ENCODE measurements at regions not wholly inside any gene's neighbourhood (a gene's known extent, or its start where the extent isn't known, plus 50 kb on each side); places are given as distances from the start of the nearest gene placed in this dataset.

DNA sequence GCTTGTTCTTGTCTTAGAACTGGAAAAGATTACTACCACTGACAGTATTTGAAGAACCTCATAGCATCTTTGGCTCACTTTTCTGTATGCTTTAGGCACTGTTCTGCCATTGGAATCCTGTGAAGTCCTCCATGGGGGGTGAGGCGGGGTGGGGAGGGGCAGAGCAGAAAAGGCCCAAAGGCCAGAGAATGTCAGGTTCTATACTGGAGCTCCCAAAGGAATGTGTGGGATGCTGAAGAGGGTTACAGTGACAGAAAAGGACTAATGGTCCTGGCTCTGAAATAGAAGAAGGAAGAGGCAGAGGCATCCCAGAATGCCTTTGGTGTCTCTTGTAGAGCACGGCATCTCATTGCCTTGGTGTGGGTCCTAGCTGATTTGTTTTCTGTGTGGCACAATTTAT lies 141.9 kb downstream of the HAUS1 start:
- no peak for TF ChIP-seq POLR2A (IDR thresholded peaks at IDR 0.05)
- TF ChIP-seq, protein P1, sequence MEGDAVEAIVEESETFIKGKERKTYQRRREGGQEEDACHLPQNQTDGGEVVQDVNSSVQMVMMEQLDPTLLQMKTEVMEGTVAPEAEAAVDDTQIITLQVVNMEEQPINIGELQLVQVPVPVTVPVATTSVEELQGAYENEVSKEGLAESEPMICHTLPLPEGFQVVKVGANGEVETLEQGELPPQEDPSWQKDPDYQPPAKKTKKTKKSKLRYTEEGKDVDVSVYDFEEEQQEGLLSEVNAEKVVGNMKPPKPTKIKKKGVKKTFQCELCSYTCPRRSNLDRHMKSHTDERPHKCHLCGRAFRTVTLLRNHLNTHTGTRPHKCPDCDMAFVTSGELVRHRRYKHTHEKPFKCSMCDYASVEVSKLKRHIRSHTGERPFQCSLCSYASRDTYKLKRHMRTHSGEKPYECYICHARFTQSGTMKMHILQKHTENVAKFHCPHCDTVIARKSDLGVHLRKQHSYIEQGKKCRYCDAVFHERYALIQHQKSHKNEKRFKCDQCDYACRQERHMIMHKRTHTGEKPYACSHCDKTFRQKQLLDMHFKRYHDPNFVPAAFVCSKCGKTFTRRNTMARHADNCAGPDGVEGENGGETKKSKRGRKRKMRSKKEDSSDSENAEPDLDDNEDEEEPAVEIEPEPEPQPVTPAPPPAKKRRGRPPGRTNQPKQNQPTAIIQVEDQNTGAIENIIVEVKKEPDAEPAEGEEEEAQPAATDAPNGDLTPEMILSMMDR (IDR thresholded peaks at IDR 0.05), result no peak
